VCaP (cell line): ENCODE measurements at regions not wholly inside any gene's neighbourhood (a gene's known extent, or its start where the extent isn't known, plus 50 kb on each side); places are given as distances from the start of the nearest gene placed in this dataset.

Experiments
- H3K27ac ChIP-seq: fragments of 450-650 bp; 2 replicates; pipeline ENCODE4 v1.5.1; 2017
- TF ChIP-seq, protein P1 (sequence below): fragments of 450-650 bp; conservative IDR thresholded peaks from 2 replicates; pipeline ENCODE4 v1.5.1; 2017; ENCODE audit warnings: mild to moderate bottlenecking, moderate library complexity

DNA sequence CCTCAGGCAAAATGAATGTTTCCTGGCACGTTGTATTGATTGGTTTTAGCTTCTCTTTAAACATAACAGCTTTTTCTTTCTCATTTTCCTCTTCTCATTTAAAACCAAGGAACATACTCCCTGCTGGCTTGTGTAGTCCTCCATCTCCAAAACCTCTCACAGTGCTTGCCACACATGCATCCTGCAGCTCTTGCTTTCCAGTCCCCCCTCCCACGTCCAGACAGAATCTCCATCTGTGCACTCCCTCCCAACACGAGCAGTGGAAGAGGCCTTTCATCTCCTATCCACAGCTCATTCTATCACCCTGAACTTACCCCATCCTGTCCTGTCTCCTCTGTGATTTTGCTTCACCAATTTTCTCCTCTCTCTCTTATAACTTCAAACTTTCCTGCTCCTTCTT is 99.6 kb upstream of the THSD7B start:
- TF ChIP-seq, protein P1, sequence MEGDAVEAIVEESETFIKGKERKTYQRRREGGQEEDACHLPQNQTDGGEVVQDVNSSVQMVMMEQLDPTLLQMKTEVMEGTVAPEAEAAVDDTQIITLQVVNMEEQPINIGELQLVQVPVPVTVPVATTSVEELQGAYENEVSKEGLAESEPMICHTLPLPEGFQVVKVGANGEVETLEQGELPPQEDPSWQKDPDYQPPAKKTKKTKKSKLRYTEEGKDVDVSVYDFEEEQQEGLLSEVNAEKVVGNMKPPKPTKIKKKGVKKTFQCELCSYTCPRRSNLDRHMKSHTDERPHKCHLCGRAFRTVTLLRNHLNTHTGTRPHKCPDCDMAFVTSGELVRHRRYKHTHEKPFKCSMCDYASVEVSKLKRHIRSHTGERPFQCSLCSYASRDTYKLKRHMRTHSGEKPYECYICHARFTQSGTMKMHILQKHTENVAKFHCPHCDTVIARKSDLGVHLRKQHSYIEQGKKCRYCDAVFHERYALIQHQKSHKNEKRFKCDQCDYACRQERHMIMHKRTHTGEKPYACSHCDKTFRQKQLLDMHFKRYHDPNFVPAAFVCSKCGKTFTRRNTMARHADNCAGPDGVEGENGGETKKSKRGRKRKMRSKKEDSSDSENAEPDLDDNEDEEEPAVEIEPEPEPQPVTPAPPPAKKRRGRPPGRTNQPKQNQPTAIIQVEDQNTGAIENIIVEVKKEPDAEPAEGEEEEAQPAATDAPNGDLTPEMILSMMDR, result no peak
- no peak overlapping the region for H3K27ac ChIP-seq

DNA sequence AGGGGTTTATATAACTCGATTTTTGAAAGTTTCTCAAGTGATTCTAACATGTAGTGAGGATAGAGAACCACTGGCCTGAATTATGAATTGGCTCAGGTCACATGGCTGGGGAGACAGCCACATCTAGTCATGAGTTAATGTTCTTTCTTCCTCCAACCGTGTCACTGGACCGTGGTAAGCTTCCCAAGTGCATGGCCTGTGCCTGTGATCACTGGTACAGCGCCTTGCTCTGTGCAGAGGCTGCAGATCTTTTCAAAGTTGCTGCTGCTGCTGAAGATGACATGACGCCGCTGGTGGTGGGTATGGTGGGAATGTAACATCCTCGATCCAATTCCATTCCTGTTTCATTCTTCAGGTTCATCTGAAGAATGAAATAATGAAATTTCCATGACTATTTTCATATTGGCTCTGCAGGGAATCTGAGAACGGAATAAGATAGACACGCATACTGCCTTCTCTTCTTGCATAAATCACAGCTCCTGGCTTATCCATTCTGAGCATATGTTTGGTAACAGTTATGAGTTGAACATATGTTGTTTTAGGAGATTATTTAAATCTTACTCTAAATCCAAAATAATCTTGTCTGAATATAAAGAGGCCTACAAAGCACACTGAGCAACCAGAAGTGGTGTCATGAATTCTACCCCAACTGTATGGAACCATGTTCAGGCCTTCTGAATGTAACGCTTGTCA is 100.5 kb upstream of the THSD7B start:
- TF ChIP-seq, protein P1, result no peak
- H3K27ac ChIP-seq, result no peak overlapping the region

DNA sequence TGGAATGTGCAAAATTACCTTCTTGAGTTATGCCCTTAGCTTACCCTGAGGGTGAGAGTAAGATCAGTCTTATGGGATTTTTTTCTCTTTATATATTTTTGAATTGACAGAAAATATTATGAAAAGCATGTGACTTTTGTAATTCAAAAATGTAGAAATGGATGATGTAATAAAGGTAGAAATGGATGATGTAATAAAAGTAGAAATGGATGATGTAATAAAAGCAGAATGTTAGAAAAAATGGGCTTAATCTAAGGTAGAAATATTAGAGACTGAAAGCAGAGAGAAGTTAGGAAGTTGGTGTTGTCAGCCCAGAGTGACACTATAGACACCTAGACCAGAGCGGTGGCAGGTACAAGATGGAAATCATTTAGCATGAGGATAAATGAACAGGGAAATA is 107.1 kb upstream of the THSD7B start:
- TF ChIP-seq, protein P1, result no peak
- H3K27ac ChIP-seq, result no peak overlapping the region

DNA sequence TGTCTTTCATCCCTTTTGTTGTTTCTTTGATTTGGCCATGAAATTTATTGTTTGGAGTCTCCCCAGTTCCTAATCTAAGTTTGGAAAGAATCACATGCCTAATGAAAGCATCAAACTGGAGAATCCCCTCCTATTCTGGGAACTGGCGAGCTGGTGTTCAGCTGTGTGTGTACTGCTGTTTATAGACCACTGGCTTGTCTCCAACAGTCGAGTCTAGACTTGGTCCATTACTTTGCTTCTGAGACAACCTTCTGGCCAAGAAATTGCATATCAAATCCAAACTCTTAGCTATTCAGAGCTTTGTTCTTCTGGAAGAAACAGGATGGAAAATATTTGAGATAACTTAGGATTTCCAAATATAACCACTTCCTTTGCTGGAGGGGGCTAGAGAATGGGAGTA is 111.5 kb upstream of the THSD7B start:
- TF ChIP-seq, protein P1, result no peak
- H3K27ac ChIP-seq, result no peak overlapping the region

DNA sequence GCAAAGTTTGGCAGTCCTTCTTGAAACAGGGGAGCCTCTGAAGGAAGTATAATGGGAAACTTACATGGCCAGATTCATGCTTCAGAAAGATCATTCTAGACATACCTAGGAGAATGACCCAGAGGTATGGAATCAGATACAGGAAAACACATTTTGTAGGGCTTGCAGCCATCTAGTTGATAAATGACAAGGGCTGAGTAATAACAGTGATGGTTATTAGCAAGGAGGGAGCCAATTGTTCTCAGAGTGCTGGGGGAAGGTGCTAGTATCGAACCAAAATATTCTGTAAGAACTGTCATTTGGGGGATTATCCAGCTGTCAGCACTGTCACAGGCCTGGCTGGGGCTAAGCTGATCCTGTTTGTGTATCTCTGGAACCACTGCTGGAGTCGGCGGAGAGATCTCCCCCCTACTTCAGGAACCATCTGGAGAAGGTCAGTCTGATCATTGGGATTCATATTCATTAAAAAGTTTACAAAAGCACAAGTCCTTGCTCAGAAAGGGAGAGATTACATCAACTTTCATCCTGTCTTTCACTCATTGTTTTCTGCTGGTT is 113.8 kb upstream of the THSD7B start:
- TF ChIP-seq, protein P1, result no peak
- H3K27ac ChIP-seq, result no peak overlapping the region

DNA sequence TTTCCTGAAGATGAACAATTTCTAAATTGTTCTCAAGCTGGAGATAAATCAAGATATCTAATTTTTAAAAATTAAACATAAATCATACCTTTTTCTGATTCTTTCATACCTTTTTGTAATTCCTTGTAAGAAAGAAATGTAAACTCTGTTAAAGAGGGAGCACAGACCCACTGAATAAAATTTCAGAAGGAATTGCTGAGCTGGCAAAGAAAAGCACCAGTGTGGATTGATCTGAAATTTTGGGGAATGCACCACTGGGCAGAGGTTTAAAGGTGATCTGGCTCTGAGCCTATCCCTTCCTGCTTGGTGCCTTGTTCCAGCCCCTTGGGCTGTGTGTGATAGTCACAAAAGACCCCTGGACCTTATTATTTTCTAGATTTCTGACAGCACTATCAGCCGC is 118.3 kb upstream of the THSD7B start:
- TF ChIP-seq, protein P1, result no peak
- H3K27ac ChIP-seq, result no peak overlapping the region

DNA sequence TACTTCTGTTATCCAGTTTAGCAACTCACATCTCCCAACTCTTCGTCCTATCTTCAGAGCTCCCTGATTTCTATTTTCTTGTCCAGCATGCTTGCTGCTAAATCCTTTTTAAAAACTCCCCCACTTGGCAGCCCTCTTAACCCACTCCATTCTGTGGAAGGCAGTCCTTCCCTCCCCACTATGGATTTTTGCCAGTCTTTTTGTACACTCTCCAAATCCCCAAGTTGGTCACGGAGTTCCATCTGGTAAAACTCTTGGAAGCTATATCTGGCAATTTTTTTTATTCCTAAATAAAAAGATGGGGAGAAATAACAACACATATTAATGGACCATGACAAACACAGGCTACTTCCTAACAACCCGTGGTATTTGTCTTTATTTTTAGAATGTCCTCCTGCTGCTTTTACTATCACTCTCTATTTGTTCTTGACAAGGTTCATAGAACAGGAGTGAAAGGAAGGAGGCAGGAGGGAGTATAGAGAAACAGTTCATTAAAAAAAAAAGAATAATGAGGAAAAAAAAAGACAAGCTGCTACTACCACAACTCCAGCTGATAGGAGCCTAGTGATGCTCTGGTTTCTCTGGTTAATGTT is 120.0 kb upstream of the THSD7B start:
- TF ChIP-seq, protein P1, result no peak
- no peak overlapping the region for H3K27ac ChIP-seq
